DND-41 (cell line): ENCODE measurements at regions not wholly inside any gene's neighbourhood (a gene's known extent, or its start where the extent isn't known, plus 50 kb on each side); places are given as distances from the start of the nearest gene placed in this dataset.

ENCODE experiments used
- ATAC-seq: fragments of 200-7000 bp; cut with Tn5 transposase; 3 replicates; pipeline ENCODE4 v1.9.1; 2021; ENCODE audit warnings: low read depth; ENCODE audit not compliant: insufficient read depth
- DNase-seq: peaks from one replicate; pipeline ENCODE4 v3.0.0-alpha.2; 2020
- H2AFZ ChIP-seq: 2 replicates; pipeline ENCODE4 v1.6.0; 2012; ENCODE audit warnings: low read depth, low read length
- H3K27ac ChIP-seq: 2 replicates; pipeline ENCODE4 v1.5.1; 2012; ENCODE audit warnings: low read length, inconsistent platforms
- H3K27me3 ChIP-seq: fragments of 200-600 bp; sonication (generic); 2 replicates; pipeline ENCODE4 v1.6.0; 2012; ENCODE audit warnings: low read length, mild to moderate bottlenecking, inconsistent platforms; ENCODE audit not compliant: insufficient read depth, poor library complexity
- H3K36me3 ChIP-seq: 2 replicates; pipeline ENCODE4 v1.5.1; 2012; ENCODE audit warnings: low read length, inconsistent platforms; ENCODE audit not compliant: insufficient read depth
- H3K4me1 ChIP-seq: 2 replicates; pipeline ENCODE4 v1.5.1; 2012; ENCODE audit warnings: mild to moderate bottlenecking, low read length; ENCODE audit not compliant: insufficient read depth
- H3K4me2 ChIP-seq: 2 replicates; pipeline ENCODE4 v1.6.0; 2012; ENCODE audit warnings: mild to moderate bottlenecking, moderate library complexity, low read length, inconsistent platforms; ENCODE audit not compliant: insufficient read depth
- H3K4me3 ChIP-seq, 2 experiments: fragments of 200-600 bp in 1 of 2; shearing (Covaris generic) in 1 of 2; 2 replicates each; pipeline ENCODE4 v1.5.1; 2012 to 2016; ENCODE audit warnings: inconsistent platforms in 2 of 2, low read length in 2 of 2, mild to moderate bottlenecking in 2 of 2, low read depth in 1 of 2, moderate library complexity in 1 of 2
- H3K79me2 ChIP-seq: 2 replicates; pipeline ENCODE4 v1.6.0; 2012; ENCODE audit warnings: low read length, inconsistent platforms; ENCODE audit not compliant: insufficient read depth
- H3K9ac ChIP-seq: 2 replicates; pipeline ENCODE4 v1.6.0; 2012; ENCODE audit warnings: low read depth, mild to moderate bottlenecking, inconsistent platforms, low read length, moderate library complexity
- H3K9me3 ChIP-seq: 2 replicates; pipeline ENCODE4 v1.5.1; 2012; ENCODE audit warnings: low read length, moderate library complexity, mild to moderate bottlenecking, inconsistent platforms; ENCODE audit not compliant: insufficient read depth, severe bottlenecking
- H4K20me1 ChIP-seq: 2 replicates; pipeline ENCODE4 v1.6.0; 2012; ENCODE audit warnings: low read length; ENCODE audit not compliant: insufficient read depth
- EZH2 ChIP-seq: IDR thresholded peaks from 3 replicates; pipeline ENCODE4 v1.6.1; 2012; ENCODE audit warnings: borderline replicate concordance, low read depth, mild to moderate bottlenecking, moderate library complexity, low read length, inconsistent platforms; ENCODE audit not compliant: severe bottlenecking
- TF ChIP-seq, protein P1 (sequence below): IDR thresholded peaks from 2 replicates; pipeline ENCODE4 v1.5.1; 2012; ENCODE audit warnings: borderline replicate concordance, low read length, moderate library complexity, mild to moderate bottlenecking; ENCODE audit not compliant: poor library complexity, severe bottlenecking; ENCODE audit errors: extremely low read depth

DNA sequence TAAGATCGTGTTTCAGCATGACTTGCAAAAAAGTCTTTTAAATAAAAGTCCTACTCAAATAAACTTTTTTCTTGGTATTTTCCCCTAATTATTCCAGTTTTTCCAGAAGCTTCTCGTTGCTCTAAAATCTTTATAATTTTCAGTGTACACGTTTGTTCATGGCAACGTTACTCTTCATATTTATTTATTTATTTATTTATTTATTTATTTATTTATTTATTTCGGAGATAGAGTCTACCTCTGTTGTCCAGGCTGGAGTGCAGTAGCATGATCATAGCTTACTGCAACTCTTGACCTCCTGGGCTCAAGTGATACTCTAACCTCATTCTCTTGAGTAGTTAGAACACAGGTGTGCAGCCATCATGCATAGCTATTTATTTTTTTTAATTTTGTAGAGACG is 438.3 kb upstream of the MDGA2 start:
- no peak overlapping the region for H2AFZ ChIP-seq
- no peaks in the 10 kb centered on the region for H3K36me3 ChIP-seq
- H3K27me3 ChIP-seq = no peaks in the 10 kb centered on the region
- H3K9ac ChIP-seq = no peak overlapping the region
- DNase-seq (no peak), ATAC-seq (no peak)
- no peaks in the 10 kb centered on the region for H4K20me1 ChIP-seq
- H3K4me1 ChIP-seq = no peaks in the 10 kb centered on the region
- no peak overlapping the region for H3K27ac ChIP-seq
- TF ChIP-seq, protein P1, sequence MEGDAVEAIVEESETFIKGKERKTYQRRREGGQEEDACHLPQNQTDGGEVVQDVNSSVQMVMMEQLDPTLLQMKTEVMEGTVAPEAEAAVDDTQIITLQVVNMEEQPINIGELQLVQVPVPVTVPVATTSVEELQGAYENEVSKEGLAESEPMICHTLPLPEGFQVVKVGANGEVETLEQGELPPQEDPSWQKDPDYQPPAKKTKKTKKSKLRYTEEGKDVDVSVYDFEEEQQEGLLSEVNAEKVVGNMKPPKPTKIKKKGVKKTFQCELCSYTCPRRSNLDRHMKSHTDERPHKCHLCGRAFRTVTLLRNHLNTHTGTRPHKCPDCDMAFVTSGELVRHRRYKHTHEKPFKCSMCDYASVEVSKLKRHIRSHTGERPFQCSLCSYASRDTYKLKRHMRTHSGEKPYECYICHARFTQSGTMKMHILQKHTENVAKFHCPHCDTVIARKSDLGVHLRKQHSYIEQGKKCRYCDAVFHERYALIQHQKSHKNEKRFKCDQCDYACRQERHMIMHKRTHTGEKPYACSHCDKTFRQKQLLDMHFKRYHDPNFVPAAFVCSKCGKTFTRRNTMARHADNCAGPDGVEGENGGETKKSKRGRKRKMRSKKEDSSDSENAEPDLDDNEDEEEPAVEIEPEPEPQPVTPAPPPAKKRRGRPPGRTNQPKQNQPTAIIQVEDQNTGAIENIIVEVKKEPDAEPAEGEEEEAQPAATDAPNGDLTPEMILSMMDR = no peak
- TF ChIP-seq EZH2 = no peak
- H3K4me2 ChIP-seq = no peak overlapping the region
- no peaks in the 10 kb centered on the region for H3K79me2 ChIP-seq
- no peak overlapping the region for H3K4me3 ChIP-seq
- H3K9me3 ChIP-seq = no peaks in the 10 kb centered on the region

DNA sequence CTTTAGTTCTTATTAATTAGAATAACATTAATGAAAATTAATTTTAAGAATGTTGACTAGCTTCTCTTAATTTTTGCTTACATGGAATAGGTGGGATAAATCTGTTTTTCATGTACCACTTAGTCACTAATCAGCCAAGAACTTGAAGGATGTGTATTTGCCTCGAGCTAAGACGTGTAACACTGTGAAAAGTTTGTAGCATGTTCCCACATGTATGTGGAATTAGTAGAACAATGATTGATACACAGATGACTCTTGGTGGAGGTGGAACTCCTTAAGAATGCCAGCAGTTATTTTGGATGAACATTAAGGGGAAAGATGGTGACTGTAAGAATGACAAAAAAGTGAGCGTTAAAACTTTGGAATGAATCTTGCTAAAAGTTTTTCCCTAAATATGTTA is 435.7 kb upstream of the MDGA2 start:
- Histone ChIP-seq H3K27me3 (no peaks in the 10 kb centered on the region), H3K4me3 (no peak overlapping the region), H3K9ac (no peak overlapping the region), H2AFZ (no peak overlapping the region), H3K4me1 (no peaks in the 10 kb centered on the region), H3K4me2 (no peak overlapping the region), H3K9me3 (no peaks in the 10 kb centered on the region), H4K20me1 (no peaks in the 10 kb centered on the region), H3K36me3 (no peaks in the 10 kb centered on the region), H3K27ac (no peak overlapping the region), H3K79me2 (no peaks in the 10 kb centered on the region)
- DNase-seq = no peak
- TF ChIP-seq EZH2 = no peak
- TF ChIP-seq, protein P1 = no peak
- ATAC-seq = no peak

DNA sequence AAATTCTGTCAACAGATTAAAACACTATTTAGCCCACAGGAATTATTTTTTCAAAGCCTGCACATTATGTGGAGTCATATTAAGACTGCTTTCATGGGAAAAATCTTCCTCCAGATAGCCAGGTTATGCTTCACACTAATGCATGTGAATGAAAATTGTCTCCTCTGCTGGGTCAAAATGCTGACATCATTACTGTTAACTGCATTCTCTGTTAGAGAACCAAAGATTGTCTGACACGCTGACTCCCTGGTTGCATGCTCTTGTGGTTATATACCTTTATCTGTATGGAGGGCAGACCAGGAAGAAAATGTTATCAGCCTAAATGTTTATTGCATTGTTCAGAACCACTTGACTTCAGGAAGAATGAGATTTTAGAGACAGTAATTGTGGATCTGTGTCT is 432.2 kb upstream of the MDGA2 start:
- Histone ChIP-seq H2AFZ (no peak overlapping the region), H4K20me1 (no peaks in the 10 kb centered on the region)
- ATAC-seq = no peak

More for the DNA sequence above, 432.2 kb upstream of the MDGA2 start:
- no peak for TF ChIP-seq EZH2
- TF ChIP-seq, protein P1 = no peak
- no peak for DNase-seq
- Histone ChIP-seq H3K4me3 (no peak overlapping the region), H3K4me2 (no peak overlapping the region), H3K27ac (no peak overlapping the region), H3K79me2 (no peaks in the 10 kb centered on the region), H3K9me3 (no peaks in the 10 kb centered on the region), H3K27me3 (no peaks in the 10 kb centered on the region), H3K36me3 (no peaks in the 10 kb centered on the region), H3K9ac (no peak overlapping the region), H3K4me1 (no peaks in the 10 kb centered on the region)
